ENCODE measurements at regions not wholly inside any gene's neighbourhood (a gene's known extent, or its start where the extent isn't known, plus 50 kb on each side); places are given as distances from the start of the nearest gene placed in this dataset.

DNA sequence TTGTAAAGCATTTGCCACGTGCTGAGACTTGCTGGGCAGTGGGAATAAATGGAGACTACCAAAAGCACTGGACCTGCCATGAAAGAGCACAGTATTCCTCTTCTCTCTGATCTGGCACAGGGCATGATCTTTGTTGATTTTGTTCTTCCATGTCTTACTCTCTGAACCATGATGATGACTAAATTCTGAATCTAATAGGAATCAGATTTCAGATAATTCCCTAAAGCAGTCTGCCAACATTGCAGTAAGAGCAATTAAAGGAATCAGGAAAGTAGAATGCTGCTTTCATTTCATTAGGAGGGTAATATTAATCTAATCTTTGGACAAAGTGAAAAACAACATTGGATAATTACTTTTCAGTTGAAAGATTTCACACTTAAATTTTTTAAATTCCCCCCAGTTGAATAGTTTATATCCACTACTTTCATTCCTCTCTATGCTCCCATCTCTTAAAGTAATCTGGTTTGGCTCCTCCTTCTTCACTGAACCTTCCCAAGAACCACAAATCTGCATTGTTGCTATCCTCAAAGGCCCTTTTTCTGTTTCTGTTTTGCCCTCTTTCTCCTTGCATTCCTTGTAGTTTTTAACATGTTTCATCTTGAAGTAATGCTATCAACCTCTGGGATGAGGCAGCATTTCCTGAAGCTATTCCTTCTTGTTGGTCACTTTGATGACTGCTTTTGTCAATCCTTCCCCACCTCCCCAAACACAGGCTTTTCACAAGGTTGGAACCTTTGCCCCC lies 243.2 kb upstream of the TENT5A start:
- ChIA-PET CTCF (interaction anchor here (0.8 to 1.4 kb wide), 3 partner anchors 10 to 242 kb away, joined by 3 to 4 read pairs (median 4); no protein-coding TSS in a partner anchor), POLR2A (interaction anchor here (1.7 kb wide), 1 partner anchor 229 kb away, joined by 7 read pairs; no protein-coding TSS in a partner anchor)
- TF ChIP-seq CTCF (IDR thresholded peaks at IDR 0.05; ENCODE audit: insufficient read depth, low read depth, low read length) = no peak
- H3K27me3 ChIP-seq (ENCODE audit: control insufficient read depth, insufficient read depth, low read length) = no peaks in the 10 kb centered on the region
- no peaks in the 10 kb centered on the region for H3K36me3 ChIP-seq (ENCODE audit: control insufficient read depth, insufficient read depth, low read length)
- DNase-seq (ENCODE audit: low read depth) = no peak
- no peak overlapping the region for H3K4me3 ChIP-seq (ENCODE audit: low read depth, low read length)

DNA sequence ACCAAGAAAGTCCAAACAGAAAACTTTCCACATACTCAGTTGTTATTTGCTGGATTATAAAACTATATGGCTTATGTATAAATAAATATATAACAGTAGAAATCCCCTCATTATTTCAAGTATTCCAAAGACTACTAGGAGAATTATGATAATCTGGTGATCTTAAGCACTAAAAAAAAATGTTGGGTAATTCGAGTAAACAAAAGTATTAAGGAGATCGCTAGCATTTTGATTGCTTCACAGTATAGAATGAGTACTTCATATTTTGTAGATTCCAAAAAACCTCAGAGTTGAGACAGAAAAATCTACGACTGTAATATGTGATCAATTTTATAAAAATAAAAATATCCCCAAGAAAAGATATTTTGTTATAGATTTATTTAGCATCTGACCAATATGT lies 236.4 kb upstream of the TENT5A start:
- no peak for TF ChIP-seq CTCF (IDR thresholded peaks at IDR 0.05; ENCODE audit: insufficient read depth, low read depth, low read length)
- POLR2A ChIA-PET = no interaction called here
- DNase-seq (ENCODE audit: low read depth) = no peak
- CTCF ChIA-PET = no interaction called here
- Histone ChIP-seq H3K36me3 (ENCODE audit: control insufficient read depth, insufficient read depth, low read length) (no peaks in the 10 kb centered on the region), H3K4me3 (ENCODE audit: low read depth, low read length) (no peak overlapping the region), H3K27me3 (ENCODE audit: control insufficient read depth, insufficient read depth, low read length) (no peaks in the 10 kb centered on the region)

GRCh38 chr6:81988446-81988845 lies 236.0 kb upstream of the TENT5A start:
- H3K4me3 ChIP-seq (ENCODE audit: low read depth, low read length) = no peak overlapping the region
- H3K36me3 ChIP-seq (ENCODE audit: control insufficient read depth, insufficient read depth, low read length) = no peaks in the 10 kb centered on the region
- no peak for TF ChIP-seq CTCF (IDR thresholded peaks at IDR 0.05; ENCODE audit: insufficient read depth, low read depth, low read length)
- H3K27me3 ChIP-seq (ENCODE audit: control insufficient read depth, insufficient read depth, low read length) = no peaks in the 10 kb centered on the region
- ChIA-PET POLR2A (no interaction called here), CTCF (no interaction called here)
- DNase-seq (ENCODE audit: low read depth) = no peak

- no peak for TF ChIP-seq CTCF (IDR thresholded peaks at IDR 0.05; ENCODE audit: insufficient read depth, low read depth, low read length)
- ChIA-PET CTCF (no interaction called here), POLR2A (no interaction called here)
- H3K36me3 ChIP-seq (ENCODE audit: control insufficient read depth, insufficient read depth, low read length) = no peaks in the 10 kb centered on the region
- H3K27me3 ChIP-seq (ENCODE audit: control insufficient read depth, insufficient read depth, low read length) = no peaks in the 10 kb centered on the region
- DNase-seq (ENCODE audit: low read depth) = no peak
- no peak overlapping the region for H3K4me3 ChIP-seq (ENCODE audit: low read depth, low read length)
These were observed 234.8 kb upstream of the TENT5A start for GRCh38 chr6:81987293-81987692.

- H3K36me3 ChIP-seq (ENCODE audit: control insufficient read depth, insufficient read depth, low read length) = no peaks in the 10 kb centered on the region
- H3K4me3 ChIP-seq (ENCODE audit: low read depth, low read length) = no peak overlapping the region
- no peaks in the 10 kb centered on the region for H3K27me3 ChIP-seq (ENCODE audit: control insufficient read depth, insufficient read depth, low read length)
- TF ChIP-seq CTCF (IDR thresholded peaks at IDR 0.05; ENCODE audit: insufficient read depth, low read depth, low read length) = no peak
- CTCF ChIA-PET = interaction anchor here (1.3 to 1.6 kb wide), 2 partner anchors 11 to 21 kb away, joined by 4 to 5 read pairs; no protein-coding TSS in a partner anchor
- POLR2A ChIA-PET = no interaction called here
- no peak for DNase-seq (ENCODE audit: low read depth)
These were observed 232.7 kb upstream of the TENT5A start for GRCh38 chr6:81985191-81985590.
